IPS-20b (cell line): ENCODE measurements at regions not wholly inside any gene's neighbourhood (a gene's known extent, or its start where the extent isn't known, plus 50 kb on each side); places are given as distances from the start of the nearest gene placed in this dataset.

Experiments used
- H3K27ac ChIP-seq: one replicate; pipeline ENCODE4 v1.5.1; 2013; ENCODE audit warnings: low read length
- H3K27me3 ChIP-seq: 2 replicates; pipeline ENCODE4 v1.6.1; 2013; ENCODE audit warnings: mild to moderate bottlenecking, low read length, inconsistent platforms; ENCODE audit not compliant: insufficient read depth
- H3K36me3 ChIP-seq: 2 replicates; pipeline ENCODE4 v1.6.1; 2013; ENCODE audit warnings: low read depth, mild to moderate bottlenecking, inconsistent platforms, low read length, moderate library complexity; ENCODE audit not compliant: insufficient read depth
- H3K4me1 ChIP-seq: 2 replicates; pipeline ENCODE4 v1.6.1; 2013; ENCODE audit warnings: mild to moderate bottlenecking, control low read depth, inconsistent platforms, low read length, moderate library complexity; ENCODE audit not compliant: insufficient read depth
- H3K4me3 ChIP-seq: 2 replicates; pipeline ENCODE4 v1.5.1; 2013; ENCODE audit warnings: mild to moderate bottlenecking, low read length, inconsistent platforms
- H3K9ac ChIP-seq: 2 replicates; pipeline ENCODE4 v1.6.1; 2013; ENCODE audit warnings: low read depth, mild to moderate bottlenecking, inconsistent platforms, low read length, moderate library complexity
- H3K9me3 ChIP-seq: 2 replicates; pipeline ENCODE4 v1.6.1; 2013; ENCODE audit warnings: mild to moderate bottlenecking, low read depth, low read length, inconsistent platforms; ENCODE audit not compliant: insufficient read depth

DNA sequence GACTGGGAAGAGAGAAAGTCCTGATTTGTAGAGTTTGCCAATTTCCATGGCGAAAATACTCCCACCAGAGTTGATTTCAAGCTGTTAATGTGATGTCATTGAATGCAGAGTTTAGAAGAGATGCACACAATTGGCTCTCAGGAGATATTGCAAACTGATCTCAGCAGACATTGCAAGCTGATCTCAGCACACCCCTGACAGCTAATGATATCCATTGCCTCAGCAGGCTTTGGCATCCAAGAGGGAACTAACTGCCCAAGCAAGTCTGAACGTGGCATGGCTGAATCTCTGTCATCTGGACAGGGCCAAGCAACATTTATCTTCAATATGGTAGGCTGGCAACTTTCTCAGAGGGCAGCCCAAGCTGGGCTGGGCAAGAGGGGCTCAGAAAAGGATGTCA lies 78.4 kb upstream of the CYP1B1 start:
- no peaks in the 10 kb centered on the region for H3K36me3 ChIP-seq
- no peak overlapping the region for H3K27ac ChIP-seq
- H3K9me3 ChIP-seq, result no peaks in the 10 kb centered on the region
- H3K4me3 ChIP-seq, result no peak overlapping the region
- no peaks in the 10 kb centered on the region for H3K4me1 ChIP-seq
- H3K27me3 ChIP-seq, result no peaks in the 10 kb centered on the region
- H3K9ac ChIP-seq, result no peak overlapping the region

- Histone ChIP-seq H3K9ac (no peak overlapping the region), H3K36me3 (no peaks in the 10 kb centered on the region), H3K9me3 (no peaks in the 10 kb centered on the region), H3K27ac (no peak overlapping the region), H3K4me1 (no peaks in the 10 kb centered on the region), H3K4me3 (no peak overlapping the region), H3K27me3 (no peaks in the 10 kb centered on the region)
These were observed 77.7 kb upstream of the CYP1B1 start for GRCh38 chr2:38153476-38154135.

DNA sequence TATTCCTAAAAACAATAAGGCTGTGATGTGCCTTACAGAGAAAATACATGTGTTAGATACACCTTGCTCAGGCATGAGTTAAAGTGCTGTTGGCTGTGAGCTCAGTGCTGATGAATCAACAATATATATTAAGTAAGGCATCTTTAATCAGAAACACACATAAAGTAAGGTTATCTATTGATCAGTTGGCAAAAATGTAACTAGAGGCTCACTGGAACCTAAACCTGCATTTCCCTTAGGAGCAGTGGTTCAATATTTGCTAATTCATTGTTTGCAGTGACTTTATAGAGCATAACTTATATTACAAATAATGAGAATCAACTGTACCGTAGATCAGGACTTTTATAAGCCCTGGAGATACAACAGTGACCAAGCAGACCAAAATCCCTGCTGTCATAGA lies 77.0 kb upstream of the CYP1B1 start:
- Histone ChIP-seq H3K4me1 (no peaks in the 10 kb centered on the region), H3K36me3 (no peaks in the 10 kb centered on the region), H3K27ac (no peak overlapping the region), H3K9me3 (no peaks in the 10 kb centered on the region), H3K27me3 (no peaks in the 10 kb centered on the region), H3K9ac (no peak overlapping the region), H3K4me3 (no peak overlapping the region)

- no peaks in the 10 kb centered on the region for H3K9me3 ChIP-seq
- no peak overlapping the region for H3K9ac ChIP-seq
- no peak overlapping the region for H3K4me3 ChIP-seq
- no peak overlapping the region for H3K27ac ChIP-seq
- peaks cover 4% of the 10 kb centered on the region; the same call in 1 of the 2 replicates for H3K4me1 ChIP-seq
- H3K36me3 ChIP-seq, result no peaks in the 10 kb centered on the region
- H3K27me3 ChIP-seq, result no peaks in the 10 kb centered on the region
These were observed 76.1 kb upstream of the CYP1B1 start for GRCh38 chr2:38152035-38152434.

DNA sequence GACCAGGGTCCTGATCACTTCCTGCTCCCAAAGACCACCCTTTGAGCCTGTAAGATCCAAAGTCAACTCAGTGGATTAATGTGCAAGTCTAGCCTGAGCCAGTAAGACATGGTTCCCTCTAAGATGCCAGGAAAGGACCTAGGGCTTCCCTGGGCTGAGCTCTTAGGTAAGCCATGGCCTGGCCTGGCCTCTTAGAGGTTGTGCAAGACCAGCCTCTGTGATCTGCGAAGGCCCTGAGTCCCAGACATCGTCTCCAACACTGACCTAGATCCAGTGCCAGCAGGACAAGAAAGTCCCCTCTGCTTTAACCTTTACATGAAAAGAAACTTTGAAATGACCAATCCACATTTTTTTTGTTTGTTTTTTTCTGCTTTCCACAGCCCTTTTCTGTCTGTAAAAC lies 73.6 kb upstream of the CYP1B1 start:
- no peak overlapping the region for H3K4me3 ChIP-seq
- H3K4me1 ChIP-seq, result peaks cover 8% of the 10 kb centered on the region
- H3K9me3 ChIP-seq, result no peaks in the 10 kb centered on the region
- no peaks in the 10 kb centered on the region for H3K27me3 ChIP-seq
- H3K9ac ChIP-seq, result no peak overlapping the region
- no peaks in the 10 kb centered on the region for H3K36me3 ChIP-seq
- no peak overlapping the region for H3K27ac ChIP-seq

DNA sequence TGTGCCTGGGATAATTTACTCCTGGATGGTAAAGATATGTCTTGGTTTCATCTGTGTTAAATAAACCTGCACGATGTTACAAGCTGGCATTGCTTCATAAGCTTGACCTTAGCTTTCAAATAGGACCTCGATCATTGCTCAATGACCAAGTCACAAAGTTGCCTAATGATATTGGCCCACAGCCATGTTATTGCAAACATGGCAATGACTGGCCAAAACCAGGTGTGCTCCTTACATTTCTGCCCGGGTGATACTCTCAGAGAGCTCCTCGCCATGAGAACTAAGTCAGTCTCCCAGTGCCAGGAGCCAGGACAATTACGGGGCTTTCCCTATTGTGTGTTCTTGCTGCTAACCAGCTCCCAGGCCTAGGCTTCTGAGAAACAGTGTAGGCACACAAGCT lies 72.5 kb upstream of the CYP1B1 start:
- Histone ChIP-seq H3K36me3 (no peaks in the 10 kb centered on the region), H3K27me3 (no peaks in the 10 kb centered on the region), H3K4me1 (peaks cover 8% of the 10 kb centered on the region), H3K9ac (no peak overlapping the region), H3K9me3 (no peaks in the 10 kb centered on the region), H3K4me3 (no peak overlapping the region), H3K27ac (no peak overlapping the region)

DNA sequence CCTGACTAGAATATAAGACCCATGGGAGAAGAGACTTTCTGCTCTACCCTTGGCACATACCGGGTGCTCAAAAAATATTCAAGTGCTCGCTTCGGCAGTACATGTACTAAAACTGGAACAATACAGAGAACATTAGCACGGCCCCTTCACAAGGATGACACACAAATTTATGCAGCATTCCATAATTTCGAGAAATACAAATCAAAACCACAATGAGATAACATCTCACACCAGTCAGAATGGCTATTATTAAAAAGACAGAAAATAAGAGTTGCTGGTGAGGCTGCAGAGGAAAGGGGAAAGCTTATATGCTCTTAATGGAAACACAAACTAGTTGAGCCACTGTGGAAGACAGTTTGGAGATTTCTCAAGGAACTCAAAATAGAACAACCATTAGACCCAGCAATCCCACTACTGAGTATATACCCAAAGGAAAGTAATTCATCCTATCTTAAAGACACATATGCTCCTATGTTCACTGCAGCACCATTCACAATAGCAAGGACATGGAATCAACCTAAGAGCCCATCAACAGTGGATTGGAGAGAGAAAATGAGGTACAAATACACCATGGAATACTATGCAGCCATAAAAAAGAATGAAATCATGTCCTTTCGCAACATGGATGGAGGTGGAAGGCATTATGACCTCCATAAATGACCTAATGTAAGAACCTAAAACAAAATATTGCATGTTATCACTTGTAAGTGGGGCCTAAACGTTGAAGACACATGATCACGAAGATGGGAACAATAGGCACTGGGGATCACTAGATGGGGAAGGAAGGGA lies 71.6 kb upstream of the CYP1B1 start:
- Histone ChIP-seq H3K27me3 (no peaks in the 10 kb centered on the region), H3K9ac (no peak overlapping the region), H3K4me3 (no peak overlapping the region), H3K9me3 (0 out of 2 replicates have a peak, but pooled peaks cover 3% of the 10 kb centered on the region), H3K27ac (no peak overlapping the region), H3K4me1 (peaks cover 8% of the 10 kb centered on the region), H3K36me3 (no peaks in the 10 kb centered on the region)

GRCh38 chr2:38146907-38147307 lies 71.0 kb upstream of the CYP1B1 start:
- Histone ChIP-seq H3K4me3 (no peak overlapping the region), H3K9me3 (0 out of 2 replicates have a peak, but pooled peaks cover 3% of the 10 kb centered on the region), H3K4me1 (peaks cover 8% of the 10 kb centered on the region), H3K27me3 (no peaks in the 10 kb centered on the region), H3K36me3 (no peaks in the 10 kb centered on the region), H3K9ac (no peak overlapping the region), H3K27ac (no peak overlapping the region)

DNA sequence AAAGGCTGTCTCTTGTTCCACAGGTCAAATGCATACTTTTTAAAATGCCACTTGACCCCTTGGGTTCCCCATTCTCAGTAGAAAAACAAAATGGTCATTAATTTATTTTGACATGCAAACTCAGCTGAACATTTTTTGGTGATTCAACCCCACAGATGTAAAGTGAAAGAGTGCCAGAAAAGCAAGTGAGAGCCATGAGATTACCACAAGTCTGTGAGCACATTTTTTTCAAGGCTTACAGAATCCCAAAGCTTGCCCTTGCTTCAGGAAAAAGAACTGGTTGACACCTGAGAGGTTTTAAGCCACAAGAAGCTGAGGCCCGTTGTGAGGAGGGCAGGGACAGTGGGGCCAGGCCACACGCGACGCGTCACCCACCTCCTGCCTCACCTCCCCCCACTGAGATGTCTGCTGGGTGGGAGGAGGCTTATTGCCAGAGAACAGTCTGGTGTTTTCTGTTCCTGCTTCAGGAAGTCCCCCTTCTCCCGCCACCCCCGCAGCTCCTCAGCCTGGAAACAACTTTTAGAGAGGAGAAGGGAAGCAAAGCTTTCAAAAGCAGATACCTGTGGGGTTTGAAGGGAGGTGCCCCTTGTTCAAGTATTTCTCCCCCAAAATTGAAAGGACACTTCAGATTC lies 70.4 kb upstream of the CYP1B1 start:
- 0 out of 2 replicates have a peak, but pooled peaks cover 3% of the 10 kb centered on the region for H3K9me3 ChIP-seq
- no peaks in the 10 kb centered on the region for H3K27me3 ChIP-seq
- H3K27ac ChIP-seq, result no peak overlapping the region
- no peak overlapping the region for H3K4me3 ChIP-seq
- no peaks in the 10 kb centered on the region for H3K36me3 ChIP-seq
- peaks cover 8% of the 10 kb centered on the region for H3K4me1 ChIP-seq
- no peak overlapping the region for H3K9ac ChIP-seq

DNA sequence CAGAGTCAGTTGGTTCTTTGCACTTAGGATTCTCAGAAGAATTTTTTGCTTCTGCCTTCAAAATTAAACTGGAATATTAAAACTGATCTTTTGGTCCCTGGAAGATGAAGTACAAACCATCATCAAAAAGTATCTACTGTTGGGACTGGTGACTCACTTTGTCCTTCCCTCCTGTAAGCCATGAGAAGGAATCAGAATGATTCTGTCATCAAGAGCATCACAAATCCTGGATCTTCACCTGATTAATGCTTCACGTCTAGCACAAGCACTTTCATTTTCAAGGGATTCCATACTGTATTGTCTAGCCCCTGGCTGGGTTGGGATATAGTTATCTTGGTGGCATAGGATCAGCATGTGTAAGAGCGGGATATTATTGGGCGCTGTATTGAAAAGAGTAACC lies 69.3 kb upstream of the CYP1B1 start:
- no peak overlapping the region for H3K27ac ChIP-seq
- no peak overlapping the region for H3K4me3 ChIP-seq

DNA sequence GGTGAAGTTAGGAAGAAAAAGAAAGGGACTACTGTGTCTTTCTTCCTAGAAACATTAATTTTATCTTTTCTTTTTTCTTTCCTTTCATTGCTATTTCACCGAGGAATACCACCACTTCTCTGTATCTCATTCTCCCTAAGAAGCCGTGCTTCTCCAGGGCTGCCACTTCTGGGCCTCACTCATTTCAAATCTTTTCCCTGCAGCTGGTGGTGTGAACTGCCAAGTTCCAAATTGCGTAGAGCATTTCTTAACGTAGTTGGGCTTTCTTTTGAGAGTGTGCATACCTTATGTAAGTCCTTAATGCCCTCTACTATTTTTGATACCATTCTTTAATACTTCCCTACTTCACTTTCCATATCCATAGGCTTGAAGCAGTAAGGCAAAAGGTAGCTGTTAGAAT lies 66.7 kb upstream of the CYP1B1 start:
- H3K27me3 ChIP-seq, result no peaks in the 10 kb centered on the region
- no peaks in the 10 kb centered on the region for H3K36me3 ChIP-seq
- H3K9me3 ChIP-seq, result peaks cover 9% of the 10 kb centered on the region
- H3K4me3 ChIP-seq, result no peak overlapping the region
- H3K9ac ChIP-seq, result no peak overlapping the region
- peaks cover 8% of the 10 kb centered on the region for H3K4me1 ChIP-seq
- H3K27ac ChIP-seq, result no peak overlapping the region

More for the DNA sequence above, 69.3 kb upstream of the CYP1B1 start:
- H3K27me3 ChIP-seq, result no peaks in the 10 kb centered on the region
- H3K9me3 ChIP-seq, result 0 out of 2 replicates have a peak, but pooled peaks cover 3% of the 10 kb centered on the region
- no peaks in the 10 kb centered on the region for H3K36me3 ChIP-seq
- H3K4me1 ChIP-seq, result peaks cover 8% of the 10 kb centered on the region
- H3K9ac ChIP-seq, result no peak overlapping the region

DNA sequence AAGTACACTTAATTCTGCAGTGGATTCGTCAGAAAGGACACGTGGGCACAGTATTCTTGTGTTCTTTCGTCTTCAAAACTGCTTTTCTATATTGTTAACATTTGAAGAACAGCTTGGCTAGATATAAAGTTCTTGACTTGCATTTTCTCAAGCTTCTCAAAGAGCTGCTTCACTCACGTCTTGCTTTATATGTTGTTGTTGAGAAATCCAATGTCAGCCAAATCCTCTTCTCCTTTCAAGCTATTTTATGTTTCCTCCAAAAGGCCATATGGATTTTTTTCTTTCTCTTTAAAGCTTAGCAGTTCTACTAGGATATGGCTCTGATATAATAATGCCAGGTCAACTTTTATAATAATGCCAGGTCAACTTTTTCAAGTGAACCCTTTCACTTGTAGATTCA lies 65.5 kb upstream of the CYP1B1 start:
- Histone ChIP-seq H3K9me3 (peaks cover 9% of the 10 kb centered on the region), H3K27ac (no peak overlapping the region), H3K36me3 (no peaks in the 10 kb centered on the region), H3K9ac (no peak overlapping the region), H3K4me3 (no peak overlapping the region), H3K4me1 (peaks cover 4% of the 10 kb centered on the region; the same call in 1 of the 2 replicates), H3K27me3 (no peaks in the 10 kb centered on the region)
